Esophagus (tissue), 2 donors: ENCODE measurements at regions not wholly inside any gene's neighbourhood (a gene's known extent, or its start where the extent isn't known, plus 50 kb on each side); places are given as distances from the start of the nearest gene placed in this dataset.

Source experiments
- H3K27ac ChIP-seq, 2 donors: one replicate each; pipeline ENCODE4 v1.5.1; 2013; ENCODE audit warnings: low read depth in 2 of 2, mild to moderate bottlenecking in 2 of 2, inconsistent platforms in 1 of 2, low read length in 1 of 2, moderate library complexity in 1 of 2
- H3K27me3 ChIP-seq, 2 donors: one replicate each; pipeline ENCODE4 v1.6.1; 2013; ENCODE audit warnings: low read length in 2 of 2, control low read depth in 1 of 2, mild to moderate bottlenecking in 1 of 2; ENCODE audit not compliant: insufficient read depth in 2 of 2, control insufficient read depth in 1 of 2
- H3K36me3 ChIP-seq, 2 donors: one replicate each; pipeline ENCODE4 v1.6.1; 2013; ENCODE audit warnings: low read length in 1 of 2; ENCODE audit not compliant: control insufficient read depth in 2 of 2, insufficient read depth in 2 of 2
- H3K4me1 ChIP-seq, 2 donors: one replicate each; pipeline ENCODE4 v1.6.1; 2013; ENCODE audit warnings: low read length in 1 of 2; ENCODE audit not compliant: control insufficient read depth in 2 of 2, insufficient read depth in 2 of 2
- H3K4me3 ChIP-seq, 2 donors: one replicate each; pipeline ENCODE4 v1.5.1; 2013; ENCODE audit warnings: low read length in 2 of 2, mild to moderate bottlenecking in 2 of 2, low read depth in 1 of 2, moderate library complexity in 1 of 2
- H3K9me3 ChIP-seq, 2 donors: one replicate each; pipeline ENCODE4 v1.6.1; 2013; ENCODE audit warnings: mild to moderate bottlenecking in 2 of 2, low read depth in 1 of 2, low read length in 1 of 2, moderate library complexity in 1 of 2; ENCODE audit not compliant: control insufficient read depth in 2 of 2, insufficient read depth in 1 of 2
- WGBS, 2 donors: extraction: QIAGEN DNeasy Blood & Tissue Kit; methylation state at CpG; one replicate each; pipeline ENCODE4 v1.1.7; 2013; 5-methylcytosine and 5-hydroxymethylcytosine counted together
- donor health status: healthy with polysubstance abuse.
- donor health status: Bipolar disorder and iron deficiency.

GRCh38 chr2:20531633-20532262, 84.9 kb downstream of the RHOB start:
- peaks cover 0 to 13% of the 10 kb centered on the region in 2 donors for H3K4me1 ChIP-seq
- H3K36me3 ChIP-seq = no peaks in the 10 kb centered on the region
- H3K4me3 ChIP-seq = no peak overlapping the region
- WGBS, 2 donors = 70 to 74% methylated on average over 8 of the region's 8 CpGs
- no peak overlapping the region for H3K27ac ChIP-seq
- H3K9me3 ChIP-seq = no peaks in the 10 kb centered on the region
- no peaks in the 10 kb centered on the region for H3K27me3 ChIP-seq

- no peaks in the 10 kb centered on the region for H3K27me3 ChIP-seq
- H3K4me1 ChIP-seq = peaks cover 0 to 10% of the 10 kb centered on the region in 2 donors
- WGBS, 2 donors = 73 to 74% methylated on average over 17 of the region's 17 CpGs
- H3K9me3 ChIP-seq = no peaks in the 10 kb centered on the region
- no peaks in the 10 kb centered on the region for H3K36me3 ChIP-seq
- no peak overlapping the region for H3K4me3 ChIP-seq
- no peak overlapping the region for H3K27ac ChIP-seq
These were observed 86.0 kb downstream of the RHOB start for GRCh38 chr2:20532634-20533437.

GRCh38 chr2:20533993-20534622, 87.2 kb downstream of the RHOB start:
- H3K27ac ChIP-seq = no peak overlapping the region
- H3K4me3 ChIP-seq = no peak overlapping the region
- H3K27me3 ChIP-seq = no peaks in the 10 kb centered on the region
- 86 to 89% methylated on average over 10 of the region's 10 CpGs for WGBS, 2 donors
- H3K9me3 ChIP-seq = no peaks in the 10 kb centered on the region
- peaks cover 0 to 10% of the 10 kb centered on the region in 2 donors for H3K4me1 ChIP-seq
- H3K36me3 ChIP-seq = no peaks in the 10 kb centered on the region

DNA sequence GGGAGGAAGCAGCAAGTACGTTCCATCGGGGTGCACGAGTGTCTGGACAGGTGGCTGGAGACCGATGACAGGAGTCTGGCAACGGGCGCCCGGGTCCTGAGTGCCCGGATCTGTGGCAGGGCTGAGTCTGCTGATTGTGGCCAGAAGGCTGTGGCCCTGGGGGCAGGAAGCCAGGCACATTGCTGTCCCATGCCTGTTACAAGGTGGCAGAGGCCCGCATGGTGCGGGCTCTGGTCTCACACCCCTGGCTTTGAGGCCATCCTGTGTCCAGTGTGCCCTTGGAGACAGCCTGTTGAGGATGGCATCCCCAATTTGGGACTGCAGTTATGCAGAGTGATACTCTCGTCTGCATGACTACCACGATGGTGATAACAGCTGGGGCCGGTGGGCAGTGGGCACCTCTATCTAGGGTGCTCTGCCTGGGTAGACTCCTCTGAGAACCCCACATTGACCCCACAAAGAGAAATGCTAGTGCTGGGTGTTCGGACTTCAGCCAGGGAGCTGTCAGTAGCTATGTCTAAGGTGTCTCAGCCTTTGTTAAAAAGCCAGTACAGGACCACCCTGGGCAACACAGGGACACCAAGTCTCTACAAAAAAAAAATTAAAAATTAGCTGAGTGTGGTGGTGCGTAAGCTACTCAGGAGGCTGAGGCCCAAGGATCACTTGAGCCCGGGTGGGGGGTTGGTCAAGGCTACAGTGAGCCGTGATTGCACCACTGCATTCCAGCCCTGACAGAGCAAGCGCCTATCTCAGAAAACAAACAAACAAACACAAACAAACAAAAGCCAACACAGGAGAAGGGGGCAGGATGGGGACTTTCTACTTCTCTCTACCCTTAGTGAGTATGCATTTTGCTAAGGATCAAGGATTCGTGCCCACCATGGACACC, 88.3 kb downstream of the RHOB start:
- no peak overlapping the region for H3K4me3 ChIP-seq
- no peaks in the 10 kb centered on the region for H3K36me3 ChIP-seq
- H3K9me3 ChIP-seq = no peaks in the 10 kb centered on the region
- no peak overlapping the region for H3K27ac ChIP-seq
- 94 to 95% methylated on average over 19 of the region's 19 CpGs for WGBS, 2 donors
- no peaks in the 10 kb centered on the region for H3K27me3 ChIP-seq
- H3K4me1 ChIP-seq = peaks cover 0 to 10% of the 10 kb centered on the region in 2 donors

DNA sequence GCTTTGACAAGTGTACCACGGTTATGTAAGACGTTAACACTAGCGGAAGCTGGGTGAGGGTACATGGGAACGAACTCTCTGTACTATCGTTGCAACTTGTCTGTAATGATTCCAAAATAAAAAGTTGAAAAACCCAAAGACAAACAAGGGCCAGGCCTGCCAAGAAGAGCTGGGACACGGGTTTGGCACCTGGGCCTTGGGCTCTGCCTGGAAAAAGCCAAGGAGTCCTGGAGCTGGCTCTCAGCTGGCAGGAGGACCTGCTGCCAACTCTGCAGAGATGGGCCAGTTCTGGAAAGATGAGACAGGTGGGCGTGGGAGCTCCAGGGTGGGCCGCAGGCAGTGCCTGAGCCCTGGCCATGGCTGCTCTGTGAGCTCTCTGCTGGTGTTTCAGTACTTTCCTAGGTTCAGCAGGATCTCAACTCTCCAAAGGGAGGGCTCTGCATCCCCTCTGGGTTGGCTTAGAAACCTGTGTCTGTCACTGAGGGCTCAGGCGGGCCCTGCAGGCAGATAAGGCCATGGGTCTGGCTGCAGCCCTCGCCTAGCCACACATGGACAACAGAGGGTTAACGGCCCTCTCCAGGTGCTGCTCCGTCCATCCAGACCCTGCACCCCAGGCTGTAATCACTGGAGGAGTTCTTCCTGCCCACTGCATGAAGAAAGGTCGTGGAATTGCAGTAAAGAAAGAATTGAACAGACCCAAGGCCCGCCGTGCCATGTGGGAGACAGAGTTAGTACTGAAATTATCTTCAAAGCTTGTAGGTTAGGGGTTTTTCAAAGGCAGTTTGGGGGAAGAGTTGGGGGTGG, 89.9 kb downstream of the RHOB start:
- Histone ChIP-seq H3K27me3 (no peaks in the 10 kb centered on the region), H3K27ac (peak overlapping the region in 1 of 2 donors; percentile 24)

DNA sequence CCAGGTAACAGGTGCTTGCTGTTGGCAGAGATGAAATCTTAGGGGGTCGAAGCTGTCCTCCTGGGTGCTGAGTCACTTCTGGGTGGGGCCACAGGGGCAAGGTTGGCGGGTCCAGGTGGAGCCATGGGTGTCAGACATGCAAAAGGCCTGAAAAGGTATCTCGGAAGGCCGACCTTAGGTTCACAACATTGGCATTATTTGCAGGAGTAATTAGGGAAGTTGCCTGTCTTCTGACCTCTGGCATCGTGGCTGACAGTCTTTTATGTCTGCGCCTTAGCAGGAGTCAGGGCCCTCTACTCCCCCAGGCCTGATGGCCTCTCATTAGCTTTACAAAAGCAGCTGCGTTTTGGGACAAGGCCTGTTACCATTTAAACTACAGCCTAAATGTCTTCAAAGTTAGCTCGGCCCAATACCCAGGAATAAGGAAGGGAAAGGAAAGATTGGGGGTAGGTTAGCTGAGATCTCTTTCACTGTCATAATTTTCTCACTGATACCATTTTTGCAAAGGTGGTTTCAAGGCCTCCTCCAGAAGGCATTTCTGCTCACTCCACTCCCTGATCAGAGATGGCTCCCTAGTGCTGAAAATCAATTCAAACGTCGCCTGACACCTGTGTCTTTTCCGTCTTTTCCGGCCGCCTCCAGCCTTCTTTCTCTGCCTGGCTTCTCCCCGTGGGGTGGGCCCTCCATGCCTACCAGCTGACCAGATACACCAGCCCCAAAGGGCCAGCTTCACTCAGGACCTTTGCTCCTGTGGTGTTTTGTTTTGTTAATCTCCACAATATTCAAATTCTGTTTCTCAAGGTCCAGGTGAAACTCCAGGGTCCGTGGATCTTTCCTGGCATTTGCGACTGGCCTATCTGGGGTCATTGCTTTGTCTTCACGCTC, 90.8 kb downstream of the RHOB start:
- no peaks in the 10 kb centered on the region for H3K27me3 ChIP-seq
- H3K4me1 ChIP-seq = peaks cover 0 to 19% of the 10 kb centered on the region in 2 donors
- no peaks in the 10 kb centered on the region for H3K36me3 ChIP-seq
- no peak overlapping the region for H3K27ac ChIP-seq
- 85 to 86% methylated on average over 17 of the region's 17 CpGs for WGBS, 2 donors
- no peak overlapping the region for H3K4me3 ChIP-seq
- H3K9me3 ChIP-seq = no peaks in the 10 kb centered on the region

More for the DNA sequence above, 89.9 kb downstream of the RHOB start:
- Histone ChIP-seq H3K4me1 (peaks cover 0 to 19% of the 10 kb centered on the region in 2 donors), H3K4me3 (no peak overlapping the region), H3K36me3 (no peaks in the 10 kb centered on the region), H3K9me3 (no peaks in the 10 kb centered on the region)
- WGBS, 2 donors = 62 to 66% methylated on average over 15 of the region's 15 CpGs

DNA sequence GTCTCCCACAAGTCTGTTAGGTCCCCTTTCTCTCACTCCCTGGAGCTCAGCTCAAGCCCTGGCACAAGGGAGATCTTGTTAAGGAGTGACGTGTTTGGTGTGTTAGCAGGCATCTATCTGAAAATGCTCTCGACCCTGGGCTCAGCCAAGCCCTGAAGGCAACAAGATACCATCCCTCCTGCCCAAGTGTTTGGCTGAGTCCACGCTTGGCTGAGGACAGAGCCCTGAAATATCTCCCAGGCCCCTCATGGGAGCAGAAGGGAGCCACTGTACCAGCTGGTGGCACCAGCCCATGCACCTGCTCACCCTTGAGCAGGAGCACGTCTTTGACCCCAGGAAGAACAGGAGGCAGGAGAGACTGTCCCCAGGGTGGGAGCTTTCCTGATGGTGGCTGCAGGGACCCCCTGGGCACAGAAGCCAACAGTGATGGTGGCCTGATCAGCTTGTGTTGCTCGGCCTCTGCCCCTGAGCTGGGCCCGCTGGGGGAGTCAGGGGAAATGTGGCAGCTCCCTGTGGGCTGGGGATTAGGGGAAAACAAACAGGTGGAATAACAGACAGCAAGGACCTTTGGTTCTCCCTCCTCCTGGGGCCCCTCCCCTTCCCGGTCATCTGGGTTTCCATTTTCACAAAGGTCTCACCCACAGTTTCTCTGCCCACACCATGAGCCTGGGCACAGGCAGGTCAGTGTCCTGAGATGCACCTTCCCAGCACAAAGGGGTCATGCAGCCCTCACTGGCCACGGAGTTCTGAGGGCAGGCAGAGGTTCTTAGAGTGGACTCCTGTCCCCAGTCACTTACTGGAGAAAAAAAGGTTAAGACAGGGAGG, 91.6 kb downstream of the RHOB start:
- H3K4me3 ChIP-seq = no peak overlapping the region
- no peaks in the 10 kb centered on the region for H3K36me3 ChIP-seq
- 85% methylated on average over 8 of the region's 8 CpGs for WGBS, 2 donors
- no peak overlapping the region for H3K27ac ChIP-seq
- no peaks in the 10 kb centered on the region for H3K9me3 ChIP-seq
- peaks cover 2 to 15% of the 10 kb centered on the region in 2 donors for H3K4me1 ChIP-seq
- no peaks in the 10 kb centered on the region for H3K27me3 ChIP-seq
